Stimulated activated CD4-positive, alpha-beta T cell treated with anti-CD3 and anti-CD28 coated beads, Interleukin-4, amount 100 ng/mL, for 24 hours (primary cell): ENCODE measurements at regions not wholly inside any gene's neighbourhood (a gene's known extent, or its start where the extent isn't known, plus 50 kb on each side); places are given as distances from the start of the nearest gene placed in this dataset.
"Not testable (repeated sequence)": the region's sequence is repeated elsewhere in the genome, so short reads cannot be mapped to it uniquely, and the experiment has no call there.

Experiments used
- DNase-seq: peaks from one replicate; pipeline ENCODE4 v3.0.0-alpha.2; 2020

DNA sequence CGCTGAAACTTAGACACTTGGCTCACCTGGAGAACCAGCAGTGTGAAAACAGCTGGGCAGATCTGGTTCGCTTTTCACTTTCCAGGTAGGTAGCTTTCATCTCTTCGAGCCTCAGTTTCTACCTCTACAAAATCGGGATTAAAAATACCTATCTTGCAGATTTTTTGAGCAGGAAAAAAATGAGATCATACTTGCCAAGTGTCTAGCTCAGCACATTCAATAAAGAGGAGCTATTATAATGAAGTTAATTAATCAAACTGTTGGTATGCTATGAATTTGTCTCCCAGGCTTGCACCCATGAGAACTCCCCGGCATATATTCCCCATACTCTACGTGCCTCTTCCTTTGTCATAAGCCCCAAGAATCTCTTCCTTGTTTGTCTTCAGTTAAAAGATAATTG is 158.6 kb upstream of the LDB2 start:
- DNase-seq, result no peak

DNA sequence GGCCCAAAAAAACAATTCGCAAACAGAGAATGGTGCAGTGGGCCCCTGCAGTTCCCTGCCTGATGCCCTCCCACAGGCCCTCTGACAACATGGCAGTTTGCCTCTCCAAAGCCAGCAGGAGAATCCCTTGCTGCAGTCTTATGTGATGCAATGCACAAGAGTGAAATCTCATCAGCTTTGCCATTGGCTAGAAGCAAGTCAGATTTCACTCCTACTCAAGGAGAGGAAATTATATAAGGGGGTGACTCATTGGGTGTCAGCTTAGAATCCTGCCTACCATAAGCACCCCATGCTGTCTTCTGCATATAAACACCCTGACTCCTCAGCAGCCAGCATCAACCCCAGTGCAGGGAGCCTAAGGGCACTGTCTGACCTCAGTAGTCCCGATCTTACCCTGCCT is 157.3 kb upstream of the LDB2 start:
- no peak for DNase-seq

DNA sequence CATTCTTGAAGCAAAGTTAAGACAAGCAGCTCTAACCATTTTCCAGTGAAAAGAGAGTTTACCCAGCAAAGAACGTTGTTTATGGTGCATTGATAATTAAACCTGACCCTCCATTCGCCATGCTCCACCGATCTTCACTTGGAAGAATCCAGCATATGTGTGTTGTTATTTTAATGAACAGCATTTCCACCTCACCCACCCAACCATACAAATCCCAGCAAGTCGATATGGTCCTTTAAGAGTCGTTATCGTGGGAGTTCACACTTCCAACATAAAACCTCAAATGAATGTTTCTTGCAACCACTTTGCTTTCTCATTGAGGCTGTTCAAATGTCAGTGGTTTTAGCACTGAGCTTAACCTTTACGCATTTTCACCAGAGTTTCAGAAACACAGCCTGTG is 147.4 kb upstream of the LDB2 start:
- DNase-seq, result no peak

DNA sequence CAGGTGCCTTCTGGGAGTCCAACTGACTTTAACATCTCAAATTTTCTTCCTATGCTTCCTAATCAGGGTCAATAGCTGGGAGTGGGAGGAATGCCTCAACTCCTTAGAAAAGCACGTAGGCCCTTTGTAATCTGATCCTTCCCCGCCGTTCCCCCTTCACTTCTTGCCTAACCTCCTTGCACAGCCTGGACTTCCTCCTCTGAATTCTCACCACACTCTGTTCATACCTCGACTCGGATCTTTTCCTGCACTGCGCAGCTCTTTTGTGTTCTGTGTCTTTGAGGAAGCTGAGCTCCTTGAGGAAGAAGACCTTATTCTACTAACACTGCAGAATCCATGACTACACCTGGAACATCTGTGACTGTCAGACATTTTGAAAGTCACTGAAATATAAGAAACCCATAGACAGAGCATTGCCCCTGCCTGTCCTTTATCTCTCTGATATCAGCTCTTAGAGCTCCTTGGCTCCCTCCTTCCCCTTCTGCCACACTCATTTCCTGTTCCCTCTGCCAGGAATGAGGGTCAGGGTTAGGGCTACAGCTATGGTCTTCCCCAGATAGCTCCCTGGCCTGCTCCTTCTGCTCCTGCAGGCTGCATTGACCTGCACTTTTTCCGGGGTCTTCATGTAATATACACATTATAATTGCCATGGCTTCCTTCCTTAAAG is 140.2 kb upstream of the LDB2 start:
- no peak for DNase-seq

DNA sequence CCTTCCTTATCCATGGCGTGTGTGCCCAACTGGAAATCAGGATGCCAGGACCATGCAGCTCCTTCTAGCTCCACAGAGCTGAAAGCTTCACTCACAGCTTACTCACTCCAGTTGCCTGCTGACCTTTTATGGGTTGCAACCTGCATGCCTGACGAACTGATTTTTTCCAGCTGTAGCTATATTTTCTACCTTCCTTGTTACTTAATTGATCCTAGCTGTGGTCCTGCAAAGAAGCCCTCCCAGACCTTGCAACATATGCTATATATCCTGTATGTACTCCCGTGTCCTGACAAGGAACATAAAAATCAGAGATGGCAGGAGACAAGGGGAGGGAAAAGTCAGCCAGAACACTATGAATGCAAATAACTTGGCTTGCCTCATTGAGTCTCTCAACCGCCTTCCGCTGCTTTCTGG is 135.3 kb upstream of the LDB2 start:
- DNase-seq, result no peak

DNA sequence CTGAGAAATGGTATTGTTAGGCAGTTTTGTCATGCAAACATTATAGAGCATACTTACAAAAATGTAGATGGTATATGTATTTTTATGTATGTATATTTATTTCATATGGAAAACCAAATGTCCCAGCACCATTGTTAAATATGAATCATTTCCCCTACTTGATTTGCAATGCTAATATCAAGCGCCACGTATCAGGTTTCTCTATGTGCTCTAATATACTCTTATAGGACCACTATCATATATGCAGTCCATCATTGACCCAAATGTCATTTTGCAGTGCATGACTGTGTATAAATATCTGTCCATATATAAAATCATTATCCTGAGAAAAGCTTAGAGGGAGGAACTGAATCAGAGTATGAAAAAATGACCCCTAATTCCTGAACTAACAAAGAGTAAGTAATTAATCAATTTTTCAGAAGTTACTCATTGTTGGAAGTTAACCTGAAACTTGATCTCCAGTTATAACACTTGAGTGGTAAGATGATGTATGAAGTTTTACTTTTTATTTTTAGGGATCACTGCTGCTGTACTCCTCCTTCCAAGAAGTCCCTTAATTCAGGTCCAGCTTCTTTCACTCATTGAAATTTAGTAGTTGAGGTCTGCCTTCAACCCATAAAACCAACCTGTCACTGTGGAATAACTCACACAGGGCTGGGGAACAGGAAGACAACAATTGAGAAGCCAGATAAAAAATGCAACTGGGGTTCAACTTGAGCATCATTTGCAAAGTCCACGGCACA is 134.8 kb upstream of the LDB2 start:
- no peak for DNase-seq

DNA sequence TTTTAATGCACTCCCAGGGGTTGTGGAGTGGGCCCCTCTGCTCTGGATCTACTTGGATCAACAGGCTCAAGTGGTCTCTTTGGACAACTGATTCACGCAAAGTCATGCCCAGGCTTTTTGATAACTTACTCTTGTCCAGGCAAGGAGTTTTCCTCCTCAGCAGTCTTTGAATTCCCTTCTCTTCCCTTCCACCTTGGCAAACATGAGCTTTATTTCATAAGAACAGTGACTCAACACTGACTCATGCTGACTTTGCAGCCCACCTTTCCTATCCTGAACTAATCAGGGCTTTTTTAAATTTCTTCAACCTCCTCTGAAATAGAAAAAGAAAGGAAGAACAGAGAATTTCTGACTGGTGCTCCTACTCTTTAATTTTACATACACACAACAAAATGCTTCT is 132.1 kb upstream of the LDB2 start:
- DNase-seq, result no peak

DNA sequence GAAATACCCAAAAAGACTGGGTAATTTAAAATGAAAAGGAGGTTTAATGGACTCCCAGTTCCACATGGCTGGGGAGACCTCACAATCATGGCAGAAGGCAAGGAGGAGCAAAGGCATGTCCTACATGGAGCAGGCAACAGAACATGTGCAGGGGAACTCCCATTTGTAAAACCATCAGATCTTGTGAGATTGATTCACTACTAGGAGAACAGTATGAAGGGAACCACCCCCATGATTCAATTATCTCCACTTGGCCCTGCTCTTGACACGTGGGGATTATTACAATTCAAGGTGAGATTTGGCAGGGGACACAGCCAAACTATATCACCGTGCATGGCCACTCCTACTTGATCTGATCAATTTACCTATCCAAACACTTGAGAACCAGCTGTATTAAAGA is 131.5 kb upstream of the LDB2 start:
- no peak for DNase-seq

DNA sequence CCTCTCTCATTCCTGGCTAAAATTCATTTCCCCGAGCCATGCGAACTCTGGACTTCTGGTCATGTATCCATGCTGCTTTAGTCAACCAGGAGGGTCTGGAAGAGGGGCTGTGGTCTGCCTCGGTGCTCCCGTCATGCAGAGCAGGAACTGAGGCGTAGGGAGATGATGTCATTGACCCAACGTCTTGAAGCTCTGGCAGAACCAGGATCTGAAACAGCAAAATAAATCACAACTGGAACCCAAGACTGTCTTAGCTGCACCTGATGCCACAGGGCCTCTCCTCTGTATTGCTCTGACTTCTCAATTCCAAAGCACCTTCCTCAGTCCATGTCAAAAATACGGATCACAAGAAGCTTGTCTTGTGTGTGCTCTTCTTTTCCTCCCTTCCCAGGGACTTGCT is 131.0 kb upstream of the LDB2 start:
- no peak for DNase-seq

DNA sequence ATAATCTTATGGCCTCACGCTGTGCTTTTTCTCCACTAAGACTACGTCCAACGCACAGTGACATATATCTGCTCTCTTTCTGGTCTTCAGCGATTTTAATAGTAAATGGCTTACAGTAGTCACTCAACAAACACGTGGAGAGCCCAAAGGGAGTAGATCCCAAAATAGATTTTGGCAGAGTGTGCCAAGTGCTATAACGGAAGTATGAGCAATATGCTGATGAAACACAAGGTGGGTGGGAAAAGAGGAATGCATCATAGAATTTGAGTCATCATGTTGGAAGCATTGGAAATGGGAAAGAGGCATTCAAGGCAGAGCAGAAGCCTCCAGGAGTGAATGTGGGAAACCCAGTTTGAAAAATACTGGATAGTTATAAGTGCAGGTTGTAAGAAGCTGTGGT is 129.1 kb upstream of the LDB2 start:
- no peak for DNase-seq

DNA sequence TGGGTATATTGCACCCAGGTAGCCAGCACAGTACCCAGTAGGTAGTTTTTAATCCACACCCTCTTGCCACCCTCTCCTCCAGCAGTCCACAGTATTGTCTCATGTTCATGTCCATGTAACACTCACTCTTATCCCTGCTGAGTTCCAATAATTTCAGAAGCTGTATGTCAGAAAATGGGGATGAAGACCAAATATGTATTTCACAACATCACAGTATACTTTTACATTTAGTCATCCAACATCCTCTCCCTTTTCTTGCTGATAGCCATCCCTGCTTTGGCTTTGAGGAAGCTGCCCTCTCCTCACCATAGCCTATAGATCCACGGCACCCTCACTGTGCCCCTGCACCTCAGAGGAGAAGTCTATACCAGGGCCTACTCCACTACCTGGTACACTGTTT is 126.0 kb upstream of the LDB2 start:
- DNase-seq, result no peak

DNA sequence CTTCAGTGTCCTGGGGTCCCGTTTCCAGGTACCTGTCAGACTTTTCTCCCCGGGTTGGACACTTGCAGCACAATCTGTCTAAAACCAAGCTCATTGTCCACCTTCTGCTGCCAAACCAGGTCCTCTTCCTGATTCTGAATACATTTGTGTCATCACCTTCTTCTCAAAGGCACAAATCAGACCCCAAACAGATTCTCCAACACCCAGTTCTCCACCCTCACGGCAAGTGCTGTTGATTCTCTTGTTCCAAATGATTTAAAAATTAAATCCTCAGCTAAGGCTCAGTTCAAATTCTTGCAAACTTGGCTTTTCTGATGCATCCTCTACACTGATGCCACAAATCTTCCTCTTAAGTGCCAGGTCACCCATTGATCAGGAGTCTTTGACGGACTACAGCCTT is 122.5 kb upstream of the LDB2 start:
- no peak for DNase-seq

DNA sequence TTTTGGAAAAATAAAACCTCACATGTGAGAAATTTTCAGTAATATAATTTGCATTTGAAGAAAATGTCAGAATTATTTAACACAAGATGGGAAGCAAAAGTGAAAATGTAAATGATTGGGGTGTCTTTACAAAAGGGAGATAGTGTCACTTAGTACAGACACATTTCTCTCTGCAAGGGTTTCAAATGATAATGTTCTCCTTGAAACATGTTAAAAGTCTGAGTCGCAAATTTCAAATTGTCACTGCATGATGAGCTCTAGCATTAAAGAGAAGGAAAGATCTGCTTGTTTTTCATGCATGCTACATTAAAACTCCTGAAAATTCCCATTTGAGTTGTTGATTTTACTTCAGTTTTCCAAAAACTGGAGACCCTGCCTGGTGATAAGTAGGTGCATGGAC is 122.0 kb upstream of the LDB2 start:
- no peak for DNase-seq

DNA sequence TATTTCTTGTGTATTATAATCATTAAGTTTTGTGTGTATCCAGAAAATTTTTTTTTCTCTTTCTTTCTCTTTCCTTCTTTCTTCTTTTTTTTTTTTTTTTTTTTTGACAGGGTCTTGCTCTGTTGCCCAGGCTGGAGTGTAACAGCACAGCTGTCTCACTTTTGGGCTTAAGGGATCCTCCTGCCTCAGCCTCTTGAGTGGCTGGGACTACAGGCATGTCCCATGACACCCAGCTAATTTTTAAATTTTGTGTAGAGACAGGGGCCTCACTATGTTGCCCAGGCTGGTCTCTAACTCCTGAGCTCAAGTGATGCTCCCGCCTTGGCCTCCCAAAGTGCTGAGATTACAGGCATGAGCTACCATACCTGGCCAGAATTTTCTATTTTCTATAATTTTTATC is 120.2 kb upstream of the LDB2 start:
- not testable (repeated sequence) for DNase-seq

DNA sequence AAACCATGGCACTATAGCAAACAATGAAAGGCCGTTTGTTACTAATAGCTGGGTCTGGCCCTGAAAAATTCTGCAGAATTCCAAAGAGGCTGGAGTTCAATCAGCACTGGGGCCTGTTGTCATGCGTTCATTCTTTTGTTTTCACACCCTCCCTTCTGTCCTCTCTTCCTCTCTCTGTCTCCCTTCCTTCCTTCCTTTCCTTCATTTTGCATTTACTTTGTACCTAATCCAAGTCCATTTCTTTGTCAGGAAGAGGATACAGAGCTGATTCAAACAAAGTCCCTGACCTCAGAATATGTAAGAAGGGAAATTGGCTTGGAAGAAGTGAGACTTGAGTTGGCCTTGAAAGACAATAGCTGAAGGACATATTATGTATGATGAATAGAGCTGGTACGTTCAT is 119.6 kb upstream of the LDB2 start:
- no peak for DNase-seq

DNA sequence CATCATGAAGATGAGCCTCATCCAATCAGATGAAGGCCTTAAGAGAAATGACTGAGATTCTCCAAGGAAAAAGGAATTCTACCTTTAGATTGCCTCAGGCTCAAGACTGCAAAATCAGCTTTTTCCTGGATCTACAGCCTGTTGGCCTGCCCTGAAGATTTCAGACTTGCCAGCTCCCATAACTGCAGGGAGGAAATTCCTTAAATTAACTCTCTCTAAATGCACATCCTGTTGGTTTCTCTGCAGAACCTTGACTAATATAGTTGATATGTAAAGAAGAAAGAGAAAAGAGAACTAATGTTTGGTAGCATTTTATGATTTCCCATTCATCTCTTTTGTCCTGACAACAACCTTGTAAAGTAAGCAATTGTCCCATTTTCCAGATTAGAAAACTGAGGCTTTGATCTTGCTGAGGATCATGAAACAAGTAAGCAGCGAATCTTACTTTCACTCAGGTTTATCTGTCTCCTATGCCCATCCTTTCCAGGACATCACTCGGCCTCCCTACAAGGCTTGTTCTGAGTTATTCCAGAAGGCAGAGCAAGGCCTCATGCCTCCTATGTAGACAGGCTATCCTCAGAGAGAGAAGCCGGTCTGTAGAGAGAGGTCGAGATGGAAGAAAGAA is 115.0 kb upstream of the LDB2 start:
- DNase-seq, result no peak

DNA sequence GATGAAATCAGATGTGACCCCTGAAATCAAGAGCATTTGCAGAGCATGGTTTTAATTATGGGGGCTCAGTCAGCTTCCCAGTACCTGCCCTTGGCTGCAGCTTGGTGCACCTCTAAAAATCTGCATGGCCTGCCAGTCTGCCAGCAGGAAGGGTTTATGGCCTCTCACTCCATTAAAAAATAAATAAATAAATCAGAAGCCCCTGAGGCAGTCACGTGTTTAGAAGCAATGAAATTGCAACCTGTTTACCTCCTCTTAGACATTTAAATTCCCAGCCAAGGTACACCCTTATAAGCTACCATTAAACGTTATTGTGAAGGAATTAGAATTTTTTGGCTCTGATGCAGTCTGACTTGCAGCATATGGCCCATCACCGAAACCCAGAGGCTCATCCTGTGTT is 114.0 kb upstream of the LDB2 start:
- DNase-seq, result no peak

DNA sequence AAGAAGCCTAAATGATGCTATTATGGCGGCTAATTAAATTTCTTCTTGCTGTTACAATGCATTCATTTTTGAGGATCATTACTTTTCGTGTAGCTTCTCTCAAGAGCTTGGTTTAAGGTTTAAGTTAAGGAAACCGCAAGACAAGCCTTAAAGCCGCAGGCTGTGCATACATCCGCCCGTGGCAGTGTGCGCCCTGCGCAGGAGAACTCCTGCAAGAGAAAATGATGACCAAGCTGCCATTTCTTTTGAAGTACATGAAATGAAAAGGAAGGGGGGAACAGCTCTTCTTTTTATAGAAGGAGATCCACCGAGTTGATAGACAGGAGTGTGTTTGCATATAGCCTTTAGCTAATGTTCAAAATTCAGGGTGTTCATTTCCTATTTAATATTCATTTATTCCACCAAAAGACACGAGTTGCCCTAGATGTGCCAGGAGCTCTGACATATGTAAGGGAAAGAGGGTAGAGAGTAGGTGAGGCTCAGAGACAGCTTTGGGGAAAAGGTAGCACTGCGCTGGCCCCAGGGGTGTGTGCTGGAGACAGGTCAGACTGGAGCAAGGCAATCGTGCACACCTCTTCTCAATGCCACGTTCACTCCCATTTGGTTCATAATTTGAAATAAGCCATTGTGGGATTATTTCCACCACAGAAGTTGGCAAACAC is 112.1 kb upstream of the LDB2 start:
- no peak for DNase-seq

DNA sequence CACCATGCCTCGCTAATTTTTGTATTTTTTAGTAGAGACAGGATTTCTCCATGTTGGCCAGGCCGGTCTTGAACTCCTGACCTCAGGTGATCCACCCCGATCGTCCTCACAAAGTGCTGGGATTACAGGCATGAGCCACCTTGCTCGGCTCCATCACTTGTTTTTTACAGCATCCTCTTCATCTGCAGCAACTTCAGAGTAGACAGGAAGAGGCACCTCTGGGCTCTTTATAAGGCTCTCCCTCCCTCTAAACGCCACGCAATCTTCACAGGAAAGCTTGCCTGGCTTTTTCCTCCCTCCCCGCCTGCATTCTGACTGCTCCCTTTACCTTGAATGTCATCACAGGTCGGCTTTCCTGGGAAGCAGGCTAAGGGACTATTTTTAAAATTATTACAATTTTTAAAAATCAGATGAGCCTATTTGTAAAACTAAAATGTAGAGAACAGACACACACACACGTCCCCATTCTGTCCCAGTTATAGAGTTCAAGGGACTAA is 111.5 kb upstream of the LDB2 start:
- no peak for DNase-seq

DNA sequence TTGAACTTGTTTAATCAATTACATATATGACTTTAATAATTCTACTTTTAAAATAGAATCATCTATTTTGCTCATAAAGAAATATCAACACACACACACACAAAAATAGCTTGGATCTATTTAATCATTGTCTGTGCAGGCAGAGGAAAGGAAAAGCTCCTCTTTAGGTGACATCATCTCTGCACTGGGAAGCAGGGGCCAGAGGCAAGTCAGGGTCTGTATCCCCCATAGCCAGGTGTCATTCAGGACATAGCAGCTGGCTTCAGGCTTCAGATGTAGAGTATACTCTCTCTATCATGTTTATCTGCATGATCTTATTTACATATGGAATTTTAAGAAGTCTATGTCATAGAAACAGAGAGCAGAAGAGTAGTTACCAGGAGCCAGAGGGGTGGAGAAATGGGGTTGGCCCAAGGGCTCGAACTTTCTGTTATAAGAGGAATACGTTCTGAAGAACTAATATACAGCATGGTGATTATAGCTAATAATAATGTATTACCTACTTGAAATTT is 110.4 kb upstream of the LDB2 start:
- DNase-seq, result no peak

DNA sequence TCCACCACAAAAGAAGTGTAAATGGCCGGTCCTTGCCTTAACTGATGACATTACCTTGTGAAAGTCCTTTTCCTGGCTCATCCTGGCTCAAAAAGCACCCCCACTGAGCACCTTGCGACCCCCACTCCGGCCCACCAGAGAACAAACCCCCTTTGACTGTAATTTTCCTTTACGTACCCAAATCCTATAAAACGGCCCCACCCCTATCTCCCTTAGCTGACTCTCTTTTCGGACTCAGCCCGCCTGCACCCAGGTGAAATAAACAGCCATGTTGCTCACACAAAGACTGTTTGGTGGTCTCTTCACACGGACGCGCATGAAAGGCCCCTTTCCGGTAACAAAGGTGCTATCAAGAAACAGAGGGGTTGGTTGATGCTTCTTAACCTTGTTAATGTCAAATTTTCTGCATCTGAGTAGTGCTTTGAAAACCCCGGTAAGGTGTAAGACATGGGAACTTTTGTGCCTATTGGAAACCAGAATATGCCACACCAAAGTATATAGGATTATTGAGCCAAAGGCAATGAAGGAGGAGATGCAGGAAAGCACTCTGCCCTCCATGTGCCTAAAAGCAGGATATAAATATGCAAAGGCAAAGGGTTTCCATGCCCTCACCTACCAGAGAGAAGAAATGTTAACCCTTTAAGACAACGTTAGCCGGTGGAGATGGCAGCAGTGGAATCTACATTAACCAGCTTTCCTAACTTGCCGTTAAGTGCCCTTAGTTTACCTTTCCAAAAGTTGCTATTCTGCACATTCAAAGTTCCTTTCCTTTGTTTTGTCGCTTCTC is 105.4 kb upstream of the LDB2 start:
- not testable (repeated sequence) for DNase-seq

DNA sequence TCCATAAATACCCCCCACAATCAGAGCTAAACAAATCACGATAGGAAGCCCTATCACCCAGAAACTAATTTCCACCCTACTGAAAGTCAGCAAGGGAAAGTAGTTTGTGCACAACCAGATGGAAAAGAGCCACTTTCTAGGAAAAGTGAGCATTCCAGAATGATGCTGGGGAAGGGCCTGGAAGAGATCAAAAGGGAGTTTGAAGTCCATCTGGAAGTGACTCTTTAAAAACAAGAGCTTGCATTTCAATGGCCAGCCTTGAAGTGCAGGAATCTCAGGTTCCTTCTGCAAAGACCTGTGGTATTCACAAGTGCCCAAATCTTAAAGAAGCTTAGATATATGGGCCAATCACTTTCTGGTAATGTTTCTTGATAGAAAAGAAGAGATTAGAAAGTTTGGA is 97.0 kb upstream of the LDB2 start:
- no peak for DNase-seq
